Astrocyte (in vitro differentiated cells and primary cell): ENCODE measurements at regions not wholly inside any gene's neighbourhood (a gene's known extent, or its start where the extent isn't known, plus 50 kb on each side); places are given as distances from the start of the nearest gene placed in this dataset.

Experiments
- DNase-seq: peaks from one replicate; pipeline ENCODE4 v3.0.0-alpha.2; 2010; ENCODE audit warnings: low read depth
- FAIRE-seq: peaks from 2 replicates; lab custom pipeline; 2011; peaks lifted over from hg19 to GRCh38; lab: Jason Lieb, UNC
- H2AFZ ChIP-seq: 2 replicates; pipeline ENCODE4 v1.6.0; 2012; ENCODE audit warnings: low read depth, low read length, inconsistent platforms
- H3K27ac ChIP-seq: 2 replicates; pipeline ENCODE4 v1.5.1; 2011; ENCODE audit warnings: low read depth, low read length, inconsistent platforms
- H3K27me3 ChIP-seq: 2 replicates; pipeline ENCODE4 v1.6.0; 2011; ENCODE audit warnings: low read length, inconsistent platforms; ENCODE audit not compliant: insufficient read depth
- H3K36me3 ChIP-seq: 2 replicates; pipeline ENCODE4 v1.5.1; 2011; ENCODE audit warnings: low read length, inconsistent platforms; ENCODE audit not compliant: insufficient read depth
- H3K4me1 ChIP-seq: 2 replicates; pipeline ENCODE4 v1.5.1; 2011; ENCODE audit warnings: low read length, inconsistent platforms; ENCODE audit not compliant: insufficient read depth
- H3K4me2 ChIP-seq: 2 replicates; pipeline ENCODE4 v1.6.0; 2012; ENCODE audit warnings: low read length, inconsistent platforms
- H3K4me3 ChIP-seq: 2 replicates; pipeline ENCODE4 v1.5.1; 2011; ENCODE audit warnings: low read depth, mild to moderate bottlenecking, low read length, inconsistent platforms; ENCODE audit not compliant: insufficient read depth
- H3K79me2 ChIP-seq: 2 replicates; pipeline ENCODE4 v1.6.0; 2012; ENCODE audit warnings: mild to moderate bottlenecking, low read length, inconsistent platforms; ENCODE audit not compliant: insufficient read depth
- H3K9ac ChIP-seq: 2 replicates; pipeline ENCODE4 v1.6.0; 2012; ENCODE audit warnings: mild to moderate bottlenecking, low read length, inconsistent platforms
- H3K9me3 ChIP-seq: 2 replicates; pipeline ENCODE4 v1.5.1; 2012; ENCODE audit warnings: low read depth, mild to moderate bottlenecking, low read length, inconsistent platforms; ENCODE audit not compliant: insufficient read depth
- H4K20me1 ChIP-seq: 2 replicates; pipeline ENCODE4 v1.6.0; 2012; ENCODE audit warnings: low read length, inconsistent platforms; ENCODE audit not compliant: insufficient read depth
- H3K27ac Mint-ChIP-seq: one replicate; pipeline ENCODE4 v1.8.0; 2021; ENCODE audit warnings: mild to moderate bottlenecking, mixed read lengths; ENCODE audit not compliant: unreplicated experiment
- H3K27me3 Mint-ChIP-seq: one replicate; pipeline ENCODE4 v1.8.0; 2021; ENCODE audit warnings: low read depth, mixed read lengths; ENCODE audit not compliant: unreplicated experiment
- H3K36me3 Mint-ChIP-seq: one replicate; pipeline ENCODE4 v1.8.0; 2021; ENCODE audit warnings: low read depth, mixed read lengths; ENCODE audit not compliant: unreplicated experiment
- H3K4me1 Mint-ChIP-seq: one replicate; pipeline ENCODE4 v1.8.0; 2021; ENCODE audit warnings: low read depth, mixed read lengths; ENCODE audit not compliant: unreplicated experiment
- H3K4me3 Mint-ChIP-seq: one replicate; pipeline ENCODE4 v1.8.0; 2021; ENCODE audit warnings: mild to moderate bottlenecking, moderate library complexity, mixed read lengths; ENCODE audit not compliant: unreplicated experiment
- H3K9me3 Mint-ChIP-seq: one replicate; pipeline ENCODE4 v1.8.0; 2021; ENCODE audit warnings: mild to moderate bottlenecking, mixed read lengths; ENCODE audit not compliant: unreplicated experiment
- EZH2 ChIP-seq: IDR thresholded peaks from 2 replicates; pipeline ENCODE4 v1.6.1; 2012; ENCODE audit warnings: mild to moderate bottlenecking, low read length, inconsistent platforms; ENCODE audit not compliant: insufficient read depth
- TF ChIP-seq, protein P1 (sequence below): IDR thresholded peaks from 2 replicates; pipeline ENCODE4 v1.5.1; 2011; ENCODE audit warnings: low read depth, mild to moderate bottlenecking, inconsistent platforms, low read length, moderate library complexity; ENCODE audit not compliant: insufficient read depth

DNA sequence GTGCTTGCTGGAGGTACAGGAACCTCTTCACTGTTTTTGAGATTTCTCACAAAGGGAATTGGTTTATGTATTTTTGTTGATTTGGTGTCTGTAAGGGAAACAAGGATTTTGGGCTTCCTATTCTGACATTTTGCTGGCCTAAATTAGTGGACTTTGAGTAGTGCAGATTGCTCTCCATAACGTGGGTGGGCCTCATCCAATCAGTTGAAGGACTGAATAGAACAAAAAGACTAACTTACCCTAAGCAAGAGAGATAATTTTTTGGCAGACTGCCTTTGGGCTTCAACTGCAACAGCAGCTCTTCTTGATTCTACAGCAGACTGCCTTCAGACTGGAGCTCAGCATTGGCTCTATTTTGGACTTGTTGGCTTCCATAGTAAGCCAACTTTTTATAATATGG is 93.2 kb downstream of the MSX2 start:
- FAIRE-seq = no peak

DNA sequence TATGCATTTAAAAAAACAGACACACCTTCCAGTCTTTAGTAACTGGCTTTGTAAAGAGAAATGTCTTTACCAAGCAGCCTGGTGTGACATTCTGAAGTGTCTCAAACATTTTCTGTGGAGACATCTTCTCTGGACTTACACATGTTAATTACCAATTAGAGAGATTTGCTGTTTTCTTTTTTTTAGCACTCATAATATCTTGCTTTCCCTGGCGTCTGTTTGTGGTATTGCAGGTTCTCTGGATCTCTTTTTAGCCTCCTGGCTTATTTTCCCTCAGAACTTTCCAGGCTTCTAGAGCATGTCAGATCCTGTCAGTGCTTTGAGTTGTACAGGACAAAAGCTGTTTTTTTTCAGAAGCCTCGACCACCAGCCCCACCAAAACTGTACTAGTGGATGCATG is 92.5 kb downstream of the MSX2 start:
- Histone ChIP-seq H3K9me3 (no peaks in the 10 kb centered on the region), H4K20me1 (no peaks in the 10 kb centered on the region), H3K4me1 (no peaks in the 10 kb centered on the region), H2AFZ (no peak overlapping the region), H3K4me2 (no peak overlapping the region), H3K36me3 (no peaks in the 10 kb centered on the region), H3K27me3 (no peaks in the 10 kb centered on the region), H3K27ac (no peak overlapping the region), H3K79me2 (no peaks in the 10 kb centered on the region), H3K4me3 (no peak overlapping the region), H3K9ac (no peak overlapping the region)
- DNase-seq (no peak), FAIRE-seq (no peak)
- Mint-ChIP-seq H3K4me3 (no peak overlapping the region), H3K4me1 (no peaks in the 10 kb centered on the region), H3K27me3 (peaks cover 2% of the 10 kb centered on the region), H3K9me3 (peaks cover 19% of the 10 kb centered on the region), H3K36me3 (no peaks in the 10 kb centered on the region), H3K27ac (no peak overlapping the region)
- TF ChIP-seq, protein P1, sequence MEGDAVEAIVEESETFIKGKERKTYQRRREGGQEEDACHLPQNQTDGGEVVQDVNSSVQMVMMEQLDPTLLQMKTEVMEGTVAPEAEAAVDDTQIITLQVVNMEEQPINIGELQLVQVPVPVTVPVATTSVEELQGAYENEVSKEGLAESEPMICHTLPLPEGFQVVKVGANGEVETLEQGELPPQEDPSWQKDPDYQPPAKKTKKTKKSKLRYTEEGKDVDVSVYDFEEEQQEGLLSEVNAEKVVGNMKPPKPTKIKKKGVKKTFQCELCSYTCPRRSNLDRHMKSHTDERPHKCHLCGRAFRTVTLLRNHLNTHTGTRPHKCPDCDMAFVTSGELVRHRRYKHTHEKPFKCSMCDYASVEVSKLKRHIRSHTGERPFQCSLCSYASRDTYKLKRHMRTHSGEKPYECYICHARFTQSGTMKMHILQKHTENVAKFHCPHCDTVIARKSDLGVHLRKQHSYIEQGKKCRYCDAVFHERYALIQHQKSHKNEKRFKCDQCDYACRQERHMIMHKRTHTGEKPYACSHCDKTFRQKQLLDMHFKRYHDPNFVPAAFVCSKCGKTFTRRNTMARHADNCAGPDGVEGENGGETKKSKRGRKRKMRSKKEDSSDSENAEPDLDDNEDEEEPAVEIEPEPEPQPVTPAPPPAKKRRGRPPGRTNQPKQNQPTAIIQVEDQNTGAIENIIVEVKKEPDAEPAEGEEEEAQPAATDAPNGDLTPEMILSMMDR = peak; percentile 37
- no peak for TF ChIP-seq EZH2

More for the DNA sequence above, 93.2 kb downstream of the MSX2 start:
- Histone ChIP-seq H2AFZ (no peak overlapping the region), H3K9ac (no peak overlapping the region), H3K9me3 (no peaks in the 10 kb centered on the region), H3K36me3 (no peaks in the 10 kb centered on the region), H3K4me1 (no peaks in the 10 kb centered on the region), H4K20me1 (no peaks in the 10 kb centered on the region), H3K79me2 (no peaks in the 10 kb centered on the region), H3K4me3 (no peak overlapping the region), H3K4me2 (no peak overlapping the region), H3K27ac (no peak overlapping the region), H3K27me3 (no peaks in the 10 kb centered on the region)
- DNase-seq = no peak
- no peak overlapping the region for H3K27ac Mint-ChIP-seq
- peaks cover 8% of the 10 kb centered on the region for H3K27me3 Mint-ChIP-seq
- H3K9me3 Mint-ChIP-seq = peaks cover 22% of the 10 kb centered on the region
- H3K36me3 Mint-ChIP-seq = no peaks in the 10 kb centered on the region
- H3K4me3 Mint-ChIP-seq = no peak overlapping the region
- TF ChIP-seq, protein P1 = no peak
- TF ChIP-seq EZH2 = no peak
- no peaks in the 10 kb centered on the region for H3K4me1 Mint-ChIP-seq

DNA sequence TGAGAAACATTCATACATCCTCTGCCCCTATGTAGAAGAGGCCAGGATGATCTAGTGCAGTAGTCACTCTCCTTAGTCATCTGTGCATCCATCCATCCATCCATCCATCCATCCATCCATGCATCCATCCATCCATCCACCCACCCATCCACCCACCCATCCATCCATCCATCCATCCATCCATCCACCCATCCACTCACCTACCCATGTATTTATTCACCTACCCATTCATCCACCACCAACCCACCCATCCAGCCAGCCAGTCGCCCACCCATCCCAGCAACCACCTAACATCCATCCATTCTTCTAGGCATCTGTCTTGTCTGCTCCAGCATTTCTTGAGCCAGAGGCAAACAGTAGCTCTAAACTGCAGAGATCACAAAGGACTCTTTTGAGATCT is 87.1 kb downstream of the MSX2 start:
- H3K4me2 ChIP-seq = no peak overlapping the region
- Mint-ChIP-seq H3K9me3 (peaks cover 9% of the 10 kb centered on the region), H3K27me3 (peaks cover 4% of the 10 kb centered on the region), H3K4me3 (no peak overlapping the region), H3K4me1 (no peaks in the 10 kb centered on the region), H3K36me3 (no peaks in the 10 kb centered on the region), H3K27ac (no peak overlapping the region)
- H3K27me3 ChIP-seq = no peaks in the 10 kb centered on the region
- no peaks in the 10 kb centered on the region for H3K4me1 ChIP-seq
- no peak overlapping the region for H2AFZ ChIP-seq
- no peak overlapping the region for H3K4me3 ChIP-seq
- no peak overlapping the region for H3K27ac ChIP-seq
- H3K36me3 ChIP-seq = no peaks in the 10 kb centered on the region
- no peaks in the 10 kb centered on the region for H3K9me3 ChIP-seq
- DNase-seq = no peak
- no peak for FAIRE-seq
- H4K20me1 ChIP-seq = no peaks in the 10 kb centered on the region
- H3K9ac ChIP-seq = no peak overlapping the region
- no peak for TF ChIP-seq EZH2
- TF ChIP-seq, protein P1 = no peak
- H3K79me2 ChIP-seq = no peaks in the 10 kb centered on the region
